ENCODE measurements at regions not wholly inside any gene's neighbourhood (a gene's known extent, or its start where the extent isn't known, plus 50 kb on each side); places are given as distances from the start of the nearest gene placed in this dataset.

- DNase-seq (ENCODE audit: low read depth) = no peak
These were observed 466.4 kb downstream of the NPHP4 start for GRCh38 chr1:5525597-5526384.

GRCh38 chr1:5522531-5523145 is 469.6 kb downstream of the NPHP4 start:
- DNase-seq (ENCODE audit: low read depth) = no peak

GRCh38 chr1:5519366-5520135 is 472.7 kb downstream of the NPHP4 start:
- no peak for DNase-seq (ENCODE audit: low read depth)

GRCh38 chr1:5516756-5517155 is 475.5 kb downstream of the NPHP4 start:
- DNase-seq (ENCODE audit: low read depth) = no peak

GRCh38 chr1:5515501-5515900 is 476.7 kb downstream of the NPHP4 start:
- no peak for DNase-seq (ENCODE audit: low read depth)

- peak; percentile 27 for DNase-seq (ENCODE audit: low read depth)
These were observed 477.6 kb downstream of the NPHP4 start for GRCh38 chr1:5514527-5515183.

- DNase-seq (ENCODE audit: low read depth) = no peak
These were observed 478.2 kb downstream of the NPHP4 start for GRCh38 chr1:5513846-5514526.

GRCh38 chr1:5513179-5513578 is 479.0 kb downstream of the NPHP4 start:
- no peak for DNase-seq (ENCODE audit: low read depth)

GRCh38 chr1:5511381-5512097 is 480.7 kb downstream of the NPHP4 start:
- DNase-seq (ENCODE audit: low read depth) = no peak

GRCh38 chr1:5509664-5510452 is 482.4 kb downstream of the NPHP4 start:
- peak; percentile 24 for DNase-seq (ENCODE audit: low read depth)

- no peak for DNase-seq (ENCODE audit: low read depth)
These were observed 483.4 kb downstream of the NPHP4 start for GRCh38 chr1:5508669-5509330.

GRCh38 chr1:5507340-5507739 is 484.9 kb downstream of the NPHP4 start:
- DNase-seq (ENCODE audit: low read depth) = no peak

GRCh38 chr1:5506634-5507033 is 485.6 kb downstream of the NPHP4 start:
- DNase-seq (ENCODE audit: low read depth) = no peak

- no peak for DNase-seq (ENCODE audit: low read depth)
These were observed 486.3 kb downstream of the NPHP4 start for GRCh38 chr1:5505944-5506343.

GRCh38 chr1:5504364-5504740 is 487.9 kb downstream of the NPHP4 start:
- DNase-seq (ENCODE audit: low read depth) = no peak

- no peak for DNase-seq (ENCODE audit: low read depth)
These were observed 488.5 kb downstream of the NPHP4 start for GRCh38 chr1:5503556-5504363.

- no peak for DNase-seq (ENCODE audit: low read depth)
These were observed 489.7 kb downstream of the NPHP4 start for GRCh38 chr1:5502311-5503194.
